Transverse colon (tissue), 4 donors: ENCODE measurements at regions not wholly inside any gene's neighbourhood (a gene's known extent, or its start where the extent isn't known, plus 50 kb on each side); places are given as distances from the start of the nearest gene placed in this dataset.
"Not testable (repeated sequence)": the region's sequence is repeated elsewhere in the genome, so short reads cannot be mapped to it uniquely, and the experiment has no call there.

Experiments used
- DNase-seq: peaks from one replicate; pipeline ENCODE4 v3.0.0-alpha.2; 2019
- H3K27ac ChIP-seq, 4 donors: fragments of 200-600 bp; sonication (generic); 2 replicates each; pipeline ENCODE4 v1.5.1; 2016 to 2018; ENCODE audit warnings: inconsistent platforms in 4 of 4
- H3K27me3 ChIP-seq: fragments of 200-600 bp; sonication (generic); 2 replicates; pipeline ENCODE4 v1.5.1; 2017; ENCODE audit warnings: inconsistent platforms
- H3K36me3 ChIP-seq, 4 donors: fragments of 200-600 bp; sonication (generic); 2 replicates each; pipeline ENCODE4 v1.5.1; 2017 to 2019; ENCODE audit warnings: inconsistent platforms in 4 of 4
- H3K4me1 ChIP-seq, 4 donors: fragments of 200-600 bp; sonication (generic); 2 replicates each; pipeline ENCODE4 v1.5.1; 2017 to 2020; ENCODE audit warnings: inconsistent platforms in 4 of 4
- H3K4me3 ChIP-seq, 4 donors: fragments of 200-600 bp; sonication (generic); 1 replicate in 1 of 4; 2 replicates in 3 of 4; pipeline versions ENCODE4 v1.5.1 to v1.6.1; 2017 to 2019; ENCODE audit warnings: inconsistent platforms in 4 of 4
- H3K9me3 ChIP-seq, 2 donors: fragments of 200-600 bp; sonication (generic); 2 replicates each; pipeline ENCODE4 v1.5.1; 2017 to 2019; ENCODE audit warnings: inconsistent platforms in 2 of 2
- CTCF ChIP-seq, 5 experiments: fragments of 200-600 bp in 3 of 5; fragments of 450-650 bp in 2 of 5; sonication (generic) in 3 of 5; IDR thresholded peaks; 1 replicate in 2 of 5; 2 replicates in 3 of 5; pipeline ENCODE4 v1.5.1; 2016 to 2017; ENCODE audit warnings: antibody characterized with exemption in 5 of 5, inconsistent platforms in 3 of 5, mild to moderate bottlenecking in 2 of 5, moderate library complexity in 1 of 5
- EP300 ChIP-seq: sonication (generic); formaldehyde crosslinking; IDR thresholded peaks from one replicate; pipeline ENCODE4 v1.6.1; 2017; ENCODE audit warnings: antibody characterized with exemption, low read depth
- POLR2A ChIP-seq: fragments of 450-650 bp; IDR thresholded peaks from one replicate; pipeline ENCODE4 v1.6.1; 2016; ENCODE audit warnings: antibody characterized with exemption, mild to moderate bottlenecking, moderate library complexity
- POLR2AphosphoS5 ChIP-seq, 3 donors: sonication (generic); formaldehyde crosslinking; IDR thresholded peaks; one replicate each; pipeline ENCODE4 v1.6.1; 2016; ENCODE audit warnings: antibody characterized with exemption in 3 of 3
- WGBS, 2 donors: methylation state at CpG; one replicate each; pipeline ENCODE4 v1.1.5; 2018; ENCODE audit warnings: low coverage in 1 of 2; 5-methylcytosine and 5-hydroxymethylcytosine counted together
- in situ Hi-C, 4 donors: fragments of 200-750 bp; cut with MboI; loops; one replicate each; pipeline versions ENCODE4 v1.15.0 to v1.15.1; 2017; ENCODE audit warnings: low sequenced_read_pairs in 3 of 4, low pct_ligation_motif_present in 1 of 4, low pct_unique_long_range_greater_than_20kb in 1 of 4
- intact Hi-C: fragments of 100-400 bp; cut with DNase I; formaldehyde crosslinking; loops from one replicate; pipeline ENCODE4 v1.15.1; 2023; ENCODE audit warnings: low total_unique reads

DNA sequence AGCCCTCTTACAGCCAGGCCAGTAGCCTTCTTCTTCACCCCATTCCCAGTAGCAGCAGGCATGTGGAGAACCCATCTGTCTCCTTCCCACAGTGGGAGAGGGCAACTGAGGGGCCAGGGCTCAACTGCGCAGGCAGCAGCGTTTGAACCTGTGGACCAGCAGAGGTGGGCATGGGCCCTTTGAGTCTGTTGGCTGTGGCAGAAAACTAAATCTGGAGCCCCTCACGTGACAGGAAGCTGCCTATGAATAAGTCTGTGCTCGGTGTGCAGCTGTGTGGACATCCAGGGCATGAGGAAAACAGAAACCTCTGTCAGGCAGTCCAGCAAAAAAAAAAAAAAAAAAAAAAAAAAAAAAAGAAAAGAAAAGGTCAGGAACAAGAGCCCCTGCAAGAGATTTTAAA, 189.2 kb upstream of the NR3C1 start:
- TF ChIP-seq EP300 = no peak
- TF ChIP-seq CTCF (IDR thresholded peaks at IDR 0.05) = no peak
- no peak for TF ChIP-seq POLR2AphosphoS5 (IDR thresholded peaks at IDR 0.05)
- no peak for TF ChIP-seq POLR2A
- DNase-seq = no peak
- Histone ChIP-seq H3K36me3 (no peaks in the 10 kb centered on the region), H3K9me3 (no peaks in the 10 kb centered on the region), H3K4me3 (no peak overlapping the region), H3K4me1 (no peaks in the 10 kb centered on the region), H3K27ac (no peak overlapping the region), H3K27me3 (no peaks in the 10 kb centered on the region)
- 70% methylated on average over 4 of the region's 4 CpGs; no CpG with 5 or more reads in 1 of the 2 donors for WGBS, 2 donors
- in situ Hi-C loops = no loop called here
- intact Hi-C loops = no loop called here

DNA sequence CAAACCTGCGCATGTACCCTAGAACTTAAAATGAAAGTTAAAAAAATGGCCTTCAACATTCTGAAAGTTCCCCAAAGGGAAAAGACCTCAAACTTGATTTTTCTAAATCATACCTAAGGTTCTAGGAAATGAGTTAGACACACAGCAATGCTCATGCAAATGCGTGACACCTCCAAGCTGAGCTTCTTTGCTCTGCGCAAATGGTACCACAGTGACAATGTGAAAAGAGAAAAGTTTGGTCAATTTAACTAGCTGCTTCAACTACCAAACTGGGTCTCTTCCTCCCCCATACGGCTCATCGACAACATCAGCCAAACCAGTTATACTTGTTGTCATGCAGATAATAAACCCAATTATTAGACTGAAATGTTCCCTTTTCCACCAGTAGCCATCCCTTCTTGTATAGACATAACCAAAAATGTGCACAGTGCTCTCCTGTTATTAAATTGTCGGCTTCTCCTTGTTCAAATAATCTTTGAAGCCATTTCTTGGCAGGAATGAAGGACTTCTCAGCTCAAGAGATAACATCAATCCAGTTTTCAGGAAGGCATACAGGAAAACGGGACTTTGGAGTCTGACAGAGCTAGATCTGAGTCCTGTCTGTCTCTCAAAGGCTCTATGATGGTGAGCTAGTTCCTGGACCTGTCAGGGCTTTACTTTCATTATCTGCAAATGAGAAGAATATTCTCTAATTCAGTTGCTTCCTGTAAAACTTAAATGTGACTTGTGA, 185.6 kb upstream of the NR3C1 start:
- no peaks in the 10 kb centered on the region for H3K27me3 ChIP-seq
- no peaks in the 10 kb centered on the region for H3K4me1 ChIP-seq
- in situ Hi-C loops (no loop called here), intact Hi-C loops (no loop called here)
- no peaks in the 10 kb centered on the region for H3K36me3 ChIP-seq
- no peak overlapping the region for H3K27ac ChIP-seq
- no peaks in the 10 kb centered on the region for H3K9me3 ChIP-seq
- 73 to 83% methylated on average over 5 to 7 of the region's 7 CpGs for WGBS, 2 donors
- H3K4me3 ChIP-seq = no peak overlapping the region
- TF ChIP-seq POLR2AphosphoS5 (IDR thresholded peaks at IDR 0.05) (no peak), EP300 (no peak), CTCF (IDR thresholded peaks at IDR 0.05) (no peak), POLR2A (no peak)
- no peak for DNase-seq

DNA sequence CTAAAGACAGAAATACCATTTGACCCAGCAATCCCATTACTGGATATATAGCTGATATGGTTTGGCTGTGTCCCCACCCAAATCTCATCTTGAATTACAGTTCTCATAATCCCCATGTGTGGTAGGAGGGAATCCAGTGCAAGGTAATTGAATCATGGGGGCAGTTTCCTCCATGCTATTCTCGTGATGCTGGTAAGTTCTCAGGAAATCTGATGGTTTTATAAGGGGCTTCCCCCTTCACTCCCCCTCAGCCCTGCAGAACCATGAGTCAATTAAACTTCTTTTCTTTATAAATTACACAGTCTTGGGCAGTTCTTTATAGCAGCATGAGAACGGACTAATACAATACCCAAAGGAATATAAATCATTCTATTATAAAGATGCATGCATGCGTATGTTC, 184.6 kb upstream of the NR3C1 start:
- H3K4me3 ChIP-seq, H3K4me1 ChIP-seq, H3K9me3 ChIP-seq, DNase-seq, H3K27me3 ChIP-seq, H3K36me3 ChIP-seq, intact Hi-C loops, in situ Hi-C loops, H3K27ac ChIP-seq: not testable (repeated sequence)
- 85 to 88% methylated on average over 2 to 3 of the region's 3 CpGs for WGBS, 2 donors

DNA sequence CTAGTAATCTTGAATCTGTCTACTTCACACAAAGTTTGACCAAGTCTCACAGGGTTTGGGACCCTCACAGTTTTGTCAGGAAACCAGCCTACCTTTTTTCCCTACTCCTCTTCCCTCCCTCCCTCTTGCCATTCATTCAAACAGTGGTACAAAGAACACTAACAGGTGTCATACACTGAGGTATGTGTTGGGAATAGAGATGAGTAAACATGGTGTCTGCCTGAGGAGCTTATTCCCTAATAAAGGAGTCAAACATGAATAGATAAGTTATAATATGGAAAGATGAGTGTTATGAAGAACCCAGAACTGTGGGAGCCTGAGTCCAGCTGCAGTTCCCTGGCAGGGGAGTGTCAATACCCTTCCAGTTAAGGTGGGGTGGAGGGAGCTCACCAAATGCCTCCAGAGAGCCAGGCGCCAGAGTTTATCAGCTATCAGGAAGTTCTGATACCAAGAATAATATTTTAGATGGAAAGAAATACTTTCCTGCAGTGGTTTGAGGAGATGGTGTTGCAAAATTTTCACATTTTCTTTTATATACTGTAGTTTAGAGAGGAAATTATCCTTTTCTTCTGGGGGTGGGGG, 183.4 kb upstream of the NR3C1 start:
- in situ Hi-C loops (no loop called here), intact Hi-C loops (no loop called here)
- Histone ChIP-seq H3K4me1 (no peaks in the 10 kb centered on the region), H3K27me3 (no peaks in the 10 kb centered on the region), H3K9me3 (no peaks in the 10 kb centered on the region), H3K4me3 (no peak overlapping the region), H3K27ac (no peak overlapping the region), H3K36me3 (no peaks in the 10 kb centered on the region)
- 91 to 96% methylated on average over 1 of the region's 1 CpG for WGBS, 2 donors
- TF ChIP-seq CTCF (IDR thresholded peaks at IDR 0.05) (no peak), POLR2AphosphoS5 (IDR thresholded peaks at IDR 0.05) (no peak), EP300 (no peak), POLR2A (no peak)
- no peak for DNase-seq

DNA sequence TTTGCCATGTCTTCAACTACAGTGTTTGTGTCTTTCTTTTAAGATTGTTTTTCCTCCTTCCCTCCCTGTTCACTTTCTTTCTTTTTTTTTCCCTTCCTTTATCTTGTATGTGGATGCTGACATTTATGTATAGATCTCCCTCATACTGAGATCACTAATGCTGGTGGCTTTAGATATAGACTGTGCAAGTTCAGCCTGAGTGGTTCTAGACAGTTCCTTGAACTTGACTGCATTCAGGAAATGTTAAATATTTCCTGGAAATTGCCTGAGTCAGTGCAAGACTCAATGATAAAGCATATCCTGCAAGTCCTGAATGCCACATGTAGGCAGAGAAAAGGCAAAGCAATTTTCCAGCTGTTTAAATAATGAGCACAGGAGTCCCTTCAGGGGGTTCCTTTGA, 182.5 kb upstream of the NR3C1 start:
- intact Hi-C loops (no loop called here), in situ Hi-C loops (no loop called here)
- no peaks in the 10 kb centered on the region for H3K4me1 ChIP-seq
- DNase-seq = no peak
- no peak overlapping the region for H3K4me3 ChIP-seq
- no peak for TF ChIP-seq POLR2A
- no peak for TF ChIP-seq EP300
- no peak for TF ChIP-seq POLR2AphosphoS5 (IDR thresholded peaks at IDR 0.05)
- no peak for TF ChIP-seq CTCF (IDR thresholded peaks at IDR 0.05)
- H3K36me3 ChIP-seq = no peaks in the 10 kb centered on the region
- H3K27ac ChIP-seq = no peak overlapping the region
- no peaks in the 10 kb centered on the region for H3K9me3 ChIP-seq
- H3K27me3 ChIP-seq = no peaks in the 10 kb centered on the region
